NCI-H2029 treated with DMSO at 0.1 percent for 48 hours (cell line): ENCODE measurements at regions not wholly inside any gene's neighbourhood (a gene's known extent, or its start where the extent isn't known, plus 50 kb on each side); places are given as distances from the start of the nearest gene placed in this dataset.
"Not testable (repeated sequence)": the region's sequence is repeated elsewhere in the genome, so short reads cannot be mapped to it uniquely, and the experiment has no call there.

ENCODE experiments used
- DNase-seq: peaks from one replicate; lab custom pipeline; 2025; lab: John Stamatoyannopoulos, UW

GRCh38 chr15:39031596-39031995 is 467.0 kb upstream of the RASGRP1 start:
- no peak for DNase-seq

GRCh38 chr15:39034816-39035215 is 470.2 kb upstream of the RASGRP1 start:
- no peak for DNase-seq

DNA sequence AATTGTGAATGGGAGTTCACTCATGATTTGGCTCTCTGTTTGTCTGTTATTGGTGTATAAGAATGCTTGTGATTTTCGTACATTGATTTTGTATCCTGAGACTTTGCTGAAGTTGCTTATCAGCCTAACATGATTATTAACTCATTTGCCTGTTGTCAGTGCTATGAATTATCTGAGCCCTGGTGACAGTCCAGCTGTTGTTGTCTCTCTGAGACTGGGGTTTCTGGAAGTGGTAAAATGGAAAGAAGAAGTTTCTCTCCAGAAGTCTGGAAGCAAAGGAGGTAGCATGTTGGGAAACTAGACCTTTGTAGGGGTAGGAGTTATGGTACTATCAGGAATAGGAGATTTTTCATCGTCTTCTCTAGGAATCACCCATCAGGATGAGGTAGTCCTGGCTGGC is 473.0 kb upstream of the RASGRP1 start:
- not testable (repeated sequence) for DNase-seq

GRCh38 chr15:39040861-39041260 is 476.2 kb upstream of the RASGRP1 start:
- no peak for DNase-seq

- no peak for DNase-seq
Measured at GRCh38 chr15:39041979-39042495, 477.4 kb upstream of the RASGRP1 start.

DNA sequence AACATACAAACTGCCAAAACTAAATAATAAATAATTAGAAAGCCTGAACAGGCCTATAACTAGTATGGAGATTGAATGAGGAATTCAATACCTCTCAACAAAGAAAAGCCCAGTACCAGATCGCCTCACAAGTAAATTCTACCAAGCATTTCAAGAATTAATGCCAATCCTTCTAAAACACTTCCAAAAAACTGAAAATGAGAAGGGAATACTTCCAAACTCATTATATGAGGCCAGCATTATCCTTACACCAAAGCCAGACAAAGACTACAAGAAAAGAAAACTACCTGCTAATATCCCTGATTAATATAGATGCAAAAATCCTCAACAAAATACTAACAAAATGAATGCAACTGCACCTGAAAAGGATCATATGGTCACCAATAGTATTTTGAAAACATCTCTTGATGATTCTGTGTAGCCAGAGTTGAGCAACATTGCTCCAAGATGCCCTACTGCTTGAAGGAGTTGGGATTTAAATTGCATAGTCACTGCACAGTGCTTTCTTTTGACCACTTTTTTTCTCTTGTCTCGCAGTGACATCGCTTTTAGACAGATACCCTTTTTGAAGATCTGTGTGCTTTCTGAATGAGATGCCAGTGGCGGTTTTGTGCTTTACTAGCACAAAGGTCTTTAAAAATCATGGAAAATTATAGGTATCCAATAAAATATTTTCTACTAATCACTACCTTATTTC is 487.2 kb upstream of the RASGRP1 start:
- no peak for DNase-seq

GRCh38 chr15:39052323-39052705 is 487.7 kb upstream of the RASGRP1 start:
- no peak for DNase-seq

GRCh38 chr15:39053480-39053879 is 488.9 kb upstream of the RASGRP1 start:
- no peak for DNase-seq

DNA sequence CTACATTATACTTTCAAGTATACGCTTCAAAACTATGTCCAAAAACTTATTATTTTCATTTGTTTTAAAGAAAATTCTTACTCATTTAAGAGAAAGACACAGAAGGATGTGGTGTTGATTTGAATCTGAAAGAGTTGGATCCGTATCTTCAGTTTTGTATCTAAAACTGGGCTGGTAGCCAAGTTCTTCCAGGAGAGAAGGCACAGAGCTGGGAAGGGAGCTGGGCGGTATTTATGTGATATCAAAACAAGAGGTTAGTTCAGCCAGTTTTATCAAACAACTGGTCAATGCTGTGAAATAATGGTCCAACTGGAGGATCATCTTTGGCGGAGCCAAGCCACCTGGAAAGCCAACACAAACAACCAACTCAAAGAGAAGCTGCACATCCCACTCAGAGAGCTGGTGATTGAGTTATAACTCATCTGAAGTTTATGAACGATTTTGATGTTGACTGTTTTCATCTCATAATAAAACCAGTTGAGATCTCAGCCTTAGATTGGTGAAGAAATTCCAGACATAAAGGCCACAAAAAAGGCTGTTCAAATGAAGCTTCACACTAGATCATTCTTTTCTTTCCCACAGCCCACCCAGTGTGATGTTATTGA is 489.6 kb upstream of the RASGRP1 start:
- no peak for DNase-seq

- DNase-seq, result no peak
Measured at GRCh38 chr15:39056357-39056756, 491.7 kb upstream of the RASGRP1 start.

GRCh38 chr15:39058351-39059131 is 493.9 kb upstream of the RASGRP1 start:
- no peak for DNase-seq

DNA sequence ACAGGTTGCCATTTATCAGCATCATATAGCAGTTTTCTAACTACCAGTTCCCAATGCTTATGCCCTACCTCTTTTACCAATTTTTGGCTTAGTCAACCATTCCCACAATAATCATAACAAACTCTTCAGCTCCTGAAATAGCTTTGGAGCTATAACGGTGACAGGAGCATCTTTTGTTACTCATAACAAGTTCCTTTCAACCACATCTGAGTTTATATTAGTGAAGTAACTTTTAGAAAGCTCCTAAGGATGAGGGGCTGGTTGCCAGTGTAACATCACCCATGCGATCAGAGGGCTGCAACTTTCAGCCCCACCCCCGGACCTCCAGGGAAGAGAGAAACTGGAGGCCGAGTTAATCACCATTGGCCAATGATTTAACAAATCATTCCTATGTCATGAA is 495.3 kb upstream of the RASGRP1 start:
- no peak for DNase-seq

DNA sequence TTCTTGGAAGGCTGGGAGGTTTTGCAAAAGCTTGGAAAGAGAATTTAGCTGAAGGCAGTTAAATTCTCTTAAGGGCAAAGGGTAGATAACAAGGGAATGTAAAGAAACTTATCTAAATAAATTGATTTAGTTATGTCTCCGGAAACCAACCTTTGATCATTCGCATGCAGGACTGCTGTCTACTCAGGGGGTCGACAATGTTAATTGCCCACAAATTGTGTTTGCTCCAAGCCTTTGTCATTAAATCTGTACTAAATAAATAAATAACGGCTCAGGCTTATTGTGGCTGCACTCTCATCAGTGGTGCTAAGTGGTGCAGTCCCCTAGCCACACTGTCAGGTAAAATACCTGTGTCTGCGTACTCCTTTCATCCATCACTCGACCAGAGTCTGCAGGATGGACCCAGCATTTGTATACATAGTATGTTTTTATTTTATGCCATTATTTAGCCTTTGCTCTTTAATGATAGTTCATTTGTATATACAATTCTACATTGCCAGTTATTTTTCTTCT is 497.4 kb upstream of the RASGRP1 start:
- no peak for DNase-seq

DNA sequence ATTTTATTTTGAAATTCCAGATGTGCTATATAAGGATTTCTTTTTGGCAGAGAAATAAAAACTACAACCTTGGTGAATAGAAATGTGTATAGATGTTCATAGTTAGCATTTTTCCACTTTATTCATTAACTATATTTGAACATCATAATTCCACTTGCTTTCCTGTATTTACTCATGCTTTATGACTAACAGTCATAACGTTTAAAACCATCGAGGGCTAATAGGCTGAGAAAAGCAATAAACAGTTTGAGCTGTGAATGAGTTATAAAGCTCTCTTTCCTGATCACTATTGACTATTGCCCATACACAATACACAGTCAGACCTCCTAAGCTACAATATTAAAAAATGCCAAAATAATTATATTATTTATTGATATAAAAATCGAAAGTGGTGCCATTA is 502.1 kb upstream of the RASGRP1 start:
- no peak for DNase-seq

GRCh38 chr15:39074341-39074985 is 506.4 kb upstream of the THBS1 start:
- no peak for DNase-seq

- DNase-seq, result no peak
Measured at GRCh38 chr15:39075311-39075710, 505.6 kb upstream of the THBS1 start.

- DNase-seq, result no peak
Measured at GRCh38 chr15:39075756-39076341, 505.0 kb upstream of the THBS1 start.

DNA sequence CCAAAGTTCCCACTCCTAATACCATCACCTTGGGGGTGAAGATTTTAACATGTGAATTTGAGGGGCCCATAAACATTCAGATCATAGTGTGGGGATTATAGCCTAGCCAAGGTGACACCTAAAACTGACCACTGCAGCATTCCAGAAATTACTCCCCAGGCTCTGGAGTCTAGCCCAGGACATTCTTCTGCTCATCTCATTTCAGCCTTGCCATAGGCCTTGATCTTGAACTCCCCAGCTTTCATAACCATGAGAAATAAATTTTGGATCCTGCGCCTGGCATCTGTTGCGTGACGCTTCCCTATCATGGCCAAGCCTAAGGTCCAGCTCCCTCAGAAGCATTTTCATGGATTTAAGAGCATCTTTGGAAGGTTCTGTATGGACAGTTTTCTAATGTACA is 502.9 kb upstream of the THBS1 start:
- DNase-seq, result no peak

GRCh38 chr15:39079296-39079847 is 501.5 kb upstream of the THBS1 start:
- DNase-seq, result no peak

GRCh38 chr15:39083213-39083612 is 497.7 kb upstream of the THBS1 start:
- DNase-seq, result no peak

DNA sequence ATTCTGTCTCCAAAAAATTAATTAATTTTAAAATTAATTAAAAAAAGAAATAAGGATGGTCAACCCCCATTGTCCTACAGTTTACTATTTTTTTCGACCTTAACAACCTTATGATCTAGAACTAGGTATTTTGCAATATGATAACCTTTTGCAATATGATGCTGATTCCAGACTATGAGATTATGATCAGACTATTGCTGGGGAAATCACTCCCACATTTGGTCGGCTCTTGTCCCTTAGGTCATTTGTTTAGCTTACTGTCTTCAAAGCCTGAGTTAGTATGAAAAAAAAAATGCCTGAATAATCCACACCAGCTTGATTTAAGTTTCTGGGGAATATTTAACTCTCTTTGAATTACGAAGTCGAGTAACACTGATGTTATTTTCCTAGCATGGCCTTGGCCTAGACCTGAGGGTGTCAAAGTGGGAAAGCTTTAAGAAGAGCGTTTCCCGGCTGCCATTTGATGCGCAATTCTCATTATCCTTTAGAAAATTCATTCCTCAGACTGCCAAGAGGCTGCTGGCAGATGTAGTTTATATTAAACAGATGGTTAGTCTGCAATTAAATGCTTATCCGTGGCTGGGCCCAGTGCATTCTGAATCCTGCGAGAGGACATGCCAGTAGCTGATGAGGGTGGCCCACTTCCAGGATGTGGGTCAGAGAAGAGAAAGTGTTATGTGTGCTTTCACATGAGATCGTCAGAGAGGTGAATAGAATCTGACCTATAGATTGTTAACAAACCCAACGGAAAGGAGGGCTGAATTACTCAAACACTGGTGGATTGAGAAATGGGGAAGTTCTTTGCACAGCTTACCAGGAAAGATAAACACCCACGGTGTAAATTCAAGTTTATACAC is 496.0 kb upstream of the THBS1 start:
- no peak for DNase-seq
